Smooth muscle cell (in vitro differentiated cells): ENCODE measurements at regions not wholly inside any gene's neighbourhood (a gene's known extent, or its start where the extent isn't known, plus 50 kb on each side); places are given as distances from the start of the nearest gene placed in this dataset.

ENCODE experiments used
- DNase-seq: peaks from one replicate; lab custom pipeline; 2025; ENCODE audit not compliant: unreplicated experiment; lab: John Stamatoyannopoulos, UW
- H2AFZ ChIP-seq: fragments of 200-600 bp; sonication (generic); 2 replicates; pipeline ENCODE4 v1.6.0; 2016; ENCODE audit warnings: antibody characterized with exemption, low read depth, mild to moderate bottlenecking
- H3F3A ChIP-seq: fragments of 200-600 bp; sonication (generic); 2 replicates; pipeline ENCODE4 v1.6.0; 2017; ENCODE audit warnings: antibody characterized with exemption, low read depth
- H3K27ac ChIP-seq: fragments of 200-600 bp; sonication (generic); 2 replicates; pipeline ENCODE4 v1.5.1; 2016; ENCODE audit warnings: low read depth, mild to moderate bottlenecking
- H3K27me3 ChIP-seq: fragments of 200-600 bp; sonication (generic); 2 replicates; pipeline ENCODE4 v1.6.1; 2016; ENCODE audit warnings: low read depth, mild to moderate bottlenecking
- H3K36me3 ChIP-seq: fragments of 200-600 bp; sonication (generic); 2 replicates; pipeline ENCODE4 v1.5.1; 2016; ENCODE audit warnings: low read depth
- H3K4me1 ChIP-seq: fragments of 200-600 bp; sonication (generic); 2 replicates; pipeline ENCODE4 v1.5.1; 2016; ENCODE audit warnings: low read depth
- H3K4me2 ChIP-seq: fragments of 200-600 bp; sonication (generic); 2 replicates; pipeline ENCODE4 v1.6.0; 2016; ENCODE audit warnings: mild to moderate bottlenecking
- H3K4me3 ChIP-seq: fragments of 200-600 bp; sonication (generic); 2 replicates; pipeline ENCODE4 v1.5.1; 2016; ENCODE audit warnings: mild to moderate bottlenecking
- H3K79me2 ChIP-seq: fragments of 200-600 bp; sonication (generic); 2 replicates; pipeline ENCODE4 v1.6.0; 2016; ENCODE audit warnings: low read depth, mild to moderate bottlenecking
- H3K9ac ChIP-seq: fragments of 200-600 bp; sonication (generic); 2 replicates; pipeline ENCODE4 v1.6.0; 2016; ENCODE audit warnings: low read depth
- H3K9me3 ChIP-seq: fragments of 200-600 bp; sonication (generic); replicated peaks from 2 replicates; pipeline ENCODE4 v1.5.1; 2016; ENCODE audit warnings: low read depth
- H4K20me1 ChIP-seq: fragments of 200-600 bp; sonication (generic); 2 replicates; pipeline ENCODE4 v1.6.0; 2016; ENCODE audit warnings: low read depth
- WGBS: methylation state at CpG from one replicate; pipeline ENCODE4 v1.1.7; 2016; ENCODE audit warnings: low lambda C conversion rate; 5-methylcytosine and 5-hydroxymethylcytosine counted together
- TF ChIP-seq, protein P1 (sequence below): fragments of 200-600 bp; sonication (generic); IDR thresholded peaks from 2 replicates; pipeline ENCODE4 v1.5.1; 2017; ENCODE audit warnings: borderline replicate concordance, mild to moderate bottlenecking, antibody characterized with exemption; ENCODE audit not compliant: insufficient read depth, poor library complexity, severe bottlenecking

DNA sequence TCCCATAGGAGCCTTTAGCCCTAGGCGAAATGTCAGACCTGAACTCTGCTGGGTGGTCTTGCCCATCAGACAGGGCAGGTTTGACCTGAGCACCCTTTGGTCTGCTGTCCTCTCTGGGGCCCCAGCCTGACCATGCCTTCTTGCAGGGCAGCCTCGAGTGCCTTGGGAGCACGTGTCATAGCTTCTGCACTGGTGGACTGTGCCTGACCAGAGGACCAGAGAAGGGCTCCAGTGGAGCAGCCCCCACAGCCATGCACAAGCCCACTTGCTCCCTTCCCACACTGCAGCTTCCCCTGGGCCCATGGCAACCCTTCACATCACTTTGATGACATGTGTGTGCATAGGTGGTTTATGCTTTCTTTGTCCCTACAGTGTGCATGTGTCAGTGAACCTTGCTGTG lies 394.0 kb downstream of the TEX13C start:
- DNase-seq: no peak
- Histone ChIP-seq H3K27ac (no peak overlapping the region), H4K20me1 (no peaks in the 10 kb centered on the region), H3K4me3 (no peak overlapping the region), H3K4me1 (no peaks in the 10 kb centered on the region), H2AFZ (no peak overlapping the region), H3K9ac (no peak overlapping the region), H3K36me3 (no peaks in the 10 kb centered on the region), H3F3A (no peaks in the 10 kb centered on the region), H3K4me2 (no peak overlapping the region), H3K79me2 (no peaks in the 10 kb centered on the region), H3K27me3 (no peaks in the 10 kb centered on the region), H3K9me3 (no peaks in the 10 kb centered on the region)
- TF ChIP-seq, protein P1, sequence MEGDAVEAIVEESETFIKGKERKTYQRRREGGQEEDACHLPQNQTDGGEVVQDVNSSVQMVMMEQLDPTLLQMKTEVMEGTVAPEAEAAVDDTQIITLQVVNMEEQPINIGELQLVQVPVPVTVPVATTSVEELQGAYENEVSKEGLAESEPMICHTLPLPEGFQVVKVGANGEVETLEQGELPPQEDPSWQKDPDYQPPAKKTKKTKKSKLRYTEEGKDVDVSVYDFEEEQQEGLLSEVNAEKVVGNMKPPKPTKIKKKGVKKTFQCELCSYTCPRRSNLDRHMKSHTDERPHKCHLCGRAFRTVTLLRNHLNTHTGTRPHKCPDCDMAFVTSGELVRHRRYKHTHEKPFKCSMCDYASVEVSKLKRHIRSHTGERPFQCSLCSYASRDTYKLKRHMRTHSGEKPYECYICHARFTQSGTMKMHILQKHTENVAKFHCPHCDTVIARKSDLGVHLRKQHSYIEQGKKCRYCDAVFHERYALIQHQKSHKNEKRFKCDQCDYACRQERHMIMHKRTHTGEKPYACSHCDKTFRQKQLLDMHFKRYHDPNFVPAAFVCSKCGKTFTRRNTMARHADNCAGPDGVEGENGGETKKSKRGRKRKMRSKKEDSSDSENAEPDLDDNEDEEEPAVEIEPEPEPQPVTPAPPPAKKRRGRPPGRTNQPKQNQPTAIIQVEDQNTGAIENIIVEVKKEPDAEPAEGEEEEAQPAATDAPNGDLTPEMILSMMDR: no peak
- WGBS: 48% methylated on average over 3 of the region's 3 CpGs

DNA sequence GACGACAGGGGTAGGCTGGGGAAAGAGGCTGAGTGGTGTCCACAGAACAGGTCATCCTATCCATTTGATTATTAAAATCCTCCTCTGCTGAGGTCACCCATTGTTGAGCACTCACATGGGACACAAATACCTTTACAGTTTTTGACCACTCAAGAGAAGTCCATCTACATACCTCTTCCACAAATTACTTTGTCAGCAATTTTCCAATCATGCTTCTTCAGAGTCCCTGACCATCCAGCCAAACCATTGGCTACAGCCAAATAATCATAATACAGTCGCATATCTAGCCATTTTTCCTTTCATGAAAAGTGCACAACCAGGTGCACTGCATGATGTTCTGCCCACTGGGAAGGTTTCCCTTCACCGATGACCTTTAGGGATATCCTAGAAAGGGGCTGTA lies 407.4 kb downstream of the TEX13C start:
- Histone ChIP-seq H4K20me1 (no peaks in the 10 kb centered on the region), H3K9ac (no peak overlapping the region), H3K79me2 (no peaks in the 10 kb centered on the region), H3K27me3 (no peaks in the 10 kb centered on the region), H3K9me3 (no peaks in the 10 kb centered on the region), H3K4me2 (no peak overlapping the region), H3K27ac (no peak overlapping the region), H3K4me3 (no peak overlapping the region), H3K36me3 (no peaks in the 10 kb centered on the region), H2AFZ (no peak overlapping the region), H3F3A (no peaks in the 10 kb centered on the region), H3K4me1 (no peaks in the 10 kb centered on the region)
- TF ChIP-seq, protein P1: no peak
- WGBS: 62% methylated on average over 3 of the region's 3 CpGs
- DNase-seq: no peak

DNA sequence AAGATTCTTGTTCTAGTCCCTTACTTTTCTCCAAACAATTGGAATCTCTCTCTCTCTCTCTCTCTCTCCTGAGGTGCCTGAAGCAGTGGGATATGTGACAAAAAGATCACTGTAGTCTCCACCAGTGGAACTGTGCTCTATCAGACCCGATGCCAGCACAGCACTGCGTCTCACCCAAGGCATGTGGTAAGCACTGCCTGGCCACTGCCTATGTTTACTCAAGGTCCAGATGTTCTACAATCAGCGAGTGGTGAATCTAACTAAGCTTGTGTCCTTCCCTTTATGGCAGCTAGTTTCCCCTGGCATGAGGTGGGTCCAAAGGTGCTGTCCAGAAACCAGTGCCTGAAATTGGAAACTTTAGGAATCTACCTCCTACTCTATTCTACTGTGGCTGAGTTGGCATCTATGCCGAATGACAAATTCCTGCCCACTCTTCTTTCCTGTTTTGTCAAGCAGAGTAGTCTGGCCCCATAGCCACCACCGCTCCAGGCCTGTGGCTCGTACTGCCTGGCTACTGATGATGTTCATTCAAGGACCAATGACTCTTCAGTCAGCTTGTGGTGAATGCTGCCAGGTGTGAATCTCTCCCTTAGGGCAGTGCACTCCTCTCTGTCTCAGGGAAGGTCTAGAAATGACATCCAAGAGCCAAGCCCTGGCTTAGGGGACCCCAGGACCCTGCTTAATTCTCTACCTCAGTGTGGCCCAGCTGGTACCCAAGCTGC lies 416.5 kb downstream of the TEX13C start:
- no peaks in the 10 kb centered on the region for H3K4me1 ChIP-seq
- no peak overlapping the region for H3K9ac ChIP-seq
- H3K27ac ChIP-seq: no peak overlapping the region
- H4K20me1 ChIP-seq: no peaks in the 10 kb centered on the region
- TF ChIP-seq, protein P1: no peak
- no peak overlapping the region for H3K4me2 ChIP-seq
- H3F3A ChIP-seq: no peaks in the 10 kb centered on the region
- H2AFZ ChIP-seq: no peak overlapping the region
- whole genome bisulfite sequencing: 84% methylated on average over 6 of the region's 6 CpGs
- no peaks in the 10 kb centered on the region for H3K36me3 ChIP-seq
- no peaks in the 10 kb centered on the region for H3K9me3 ChIP-seq
- H3K27me3 ChIP-seq: no peaks in the 10 kb centered on the region
- no peaks in the 10 kb centered on the region for H3K79me2 ChIP-seq
- no peak for DNase-seq
- H3K4me3 ChIP-seq: no peak overlapping the region

DNA sequence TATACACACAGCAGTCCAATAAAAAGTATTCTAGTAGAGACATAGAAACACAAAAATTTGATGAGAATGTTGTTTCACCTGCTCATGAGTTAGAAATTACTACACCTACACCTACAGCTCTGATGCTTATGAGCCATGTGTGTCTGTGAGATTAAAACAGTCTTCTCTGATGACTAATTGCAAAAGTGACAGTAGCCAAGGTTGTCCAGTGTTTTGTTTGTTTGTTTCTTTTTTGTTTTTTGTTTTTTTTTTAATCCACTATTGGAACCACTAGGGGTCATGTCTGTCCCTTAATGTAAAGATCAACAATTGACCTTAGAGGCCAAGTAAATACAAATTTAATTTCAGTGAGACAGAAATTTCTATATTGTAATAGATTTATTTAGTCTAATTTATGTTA lies 423.1 kb downstream of the TEX13C start:
- H4K20me1 ChIP-seq: no peaks in the 10 kb centered on the region
- H3F3A ChIP-seq: no peaks in the 10 kb centered on the region
- H3K4me1 ChIP-seq: no peaks in the 10 kb centered on the region
- no peak overlapping the region for H2AFZ ChIP-seq
- H3K9ac ChIP-seq: no peak overlapping the region
- H3K4me3 ChIP-seq: no peak overlapping the region
- no peak overlapping the region for H3K27ac ChIP-seq
- no peaks in the 10 kb centered on the region for H3K79me2 ChIP-seq
- H3K36me3 ChIP-seq: no peaks in the 10 kb centered on the region
- no peak for DNase-seq
- no peaks in the 10 kb centered on the region for H3K9me3 ChIP-seq
- H3K4me2 ChIP-seq: no peak overlapping the region
- no peaks in the 10 kb centered on the region for H3K27me3 ChIP-seq
- TF ChIP-seq, protein P1: no peak
